Aorta (tissue), 5 donors: ENCODE measurements at regions not wholly inside any gene's neighbourhood (a gene's known extent, or its start where the extent isn't known, plus 50 kb on each side); places are given as distances from the start of the nearest gene placed in this dataset.
"Not testable (repeated sequence)": the region's sequence is repeated elsewhere in the genome, so short reads cannot be mapped to it uniquely, and the experiment has no call there.

Experiments used
- ATAC-seq: fragments of 200-7000 bp; cut with Tn5 transposase; one replicate; pipeline ENCODE4 v1.9.1; 2022; ENCODE audit warnings: moderate library complexity; ENCODE audit not compliant: low FRiP score
- DNase-seq, 2 donors: peaks; one replicate each; pipeline ENCODE4 v3.0.0-alpha.2; 2020
- H3K27ac ChIP-seq, 2 donors: one replicate each; pipeline ENCODE4 v1.5.1; 2013; ENCODE audit warnings: low read length in 2 of 2, mild to moderate bottlenecking in 2 of 2, moderate library complexity in 2 of 2, control low read depth in 1 of 2, inconsistent platforms in 1 of 2, low read depth in 1 of 2
- H3K27me3 ChIP-seq, 2 donors: one replicate each; pipeline ENCODE4 v1.6.1; 2013; ENCODE audit warnings: control low read depth in 1 of 2, low read length in 1 of 2, mild to moderate bottlenecking in 1 of 2, moderate library complexity in 1 of 2; ENCODE audit not compliant: insufficient read depth in 2 of 2, control insufficient read depth in 1 of 2
- H3K36me3 ChIP-seq, 2 donors: one replicate each; pipeline ENCODE4 v1.6.1; 2013; ENCODE audit warnings: control low read depth in 1 of 2, low read length in 1 of 2, mild to moderate bottlenecking in 1 of 2; ENCODE audit not compliant: insufficient read depth in 2 of 2, control insufficient read depth in 1 of 2
- H3K4me1 ChIP-seq, 2 donors: one replicate each; pipeline ENCODE4 v1.6.1; 2013; ENCODE audit warnings: low read length in 2 of 2, control low read depth in 1 of 2, mild to moderate bottlenecking in 1 of 2, moderate library complexity in 1 of 2; ENCODE audit not compliant: insufficient read depth in 2 of 2, control insufficient read depth in 1 of 2
- H3K4me3 ChIP-seq, 2 donors: one replicate each; pipeline ENCODE4 v1.5.1; 2013; ENCODE audit warnings: low read length in 2 of 2, control low read depth in 1 of 2, mild to moderate bottlenecking in 1 of 2
- H3K9me3 ChIP-seq: one replicate; pipeline ENCODE4 v1.6.1; 2013; ENCODE audit warnings: mild to moderate bottlenecking, low read length; ENCODE audit not compliant: control insufficient read depth
- WGBS, 2 donors: extraction: QIAGEN DNeasy Blood & Tissue Kit; methylation state at CpG; one replicate each; pipeline ENCODE4 v1.1.7; 2013; 5-methylcytosine and 5-hydroxymethylcytosine counted together
- intact Hi-C, 2 donors: fragments of 100-400 bp; cut with DNase I; formaldehyde crosslinking; loops; one replicate each; pipeline versions ENCODE4 v1.14.2 to v1.15.0; 2022
- donor health status: healthy with polysubstance abuse.
- donor health status: Bipolar disorder and iron deficiency.
- donor health status: DM: no; HTN: no; CAD: no.
- donor health status: DM: no; HTN: no; CAD: no.
- donor health status: DM: yes; HTN: yes; CAD: no.

DNA sequence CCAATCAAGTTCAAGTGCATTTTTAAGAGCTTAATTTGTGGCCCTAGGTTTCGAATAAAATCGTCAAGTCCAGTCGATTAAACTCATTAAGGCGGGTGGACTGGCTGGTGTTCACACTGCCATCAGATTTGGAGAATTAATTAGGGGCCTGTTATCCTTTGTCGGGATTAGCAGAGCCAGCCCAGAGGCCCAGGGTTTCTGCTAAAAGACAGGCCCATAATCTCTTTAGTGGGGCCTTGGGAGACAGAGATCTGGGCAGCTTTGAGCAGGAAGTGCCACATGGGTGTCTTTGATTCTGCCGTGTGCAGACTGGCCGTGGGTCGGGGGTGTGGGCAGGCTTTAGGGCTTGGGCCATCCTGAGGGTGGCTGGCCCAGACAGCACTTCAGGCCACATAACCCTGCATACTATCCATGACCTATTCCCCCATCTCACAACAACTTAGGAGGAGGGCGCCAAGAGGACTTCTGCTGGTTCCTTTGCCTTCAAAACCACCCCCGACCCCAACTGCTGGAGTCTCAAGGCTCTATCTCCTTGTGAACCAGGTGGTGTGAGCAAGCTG, 94.7 kb downstream of the PLXNA1 start:
- no peaks in the 10 kb centered on the region for H3K27me3 ChIP-seq
- no peak overlapping the region for H3K4me3 ChIP-seq
- intact Hi-C loops, result no loop called here
- 96 to 98% methylated on average over 10 of the region's 10 CpGs for WGBS, 2 donors
- H3K36me3 ChIP-seq, result no peaks in the 10 kb centered on the region
- no peak overlapping the region for H3K27ac ChIP-seq
- DNase-seq (no peak), ATAC-seq (no peak)
- no peaks in the 10 kb centered on the region for H3K9me3 ChIP-seq
- no peaks in the 10 kb centered on the region for H3K4me1 ChIP-seq

DNA sequence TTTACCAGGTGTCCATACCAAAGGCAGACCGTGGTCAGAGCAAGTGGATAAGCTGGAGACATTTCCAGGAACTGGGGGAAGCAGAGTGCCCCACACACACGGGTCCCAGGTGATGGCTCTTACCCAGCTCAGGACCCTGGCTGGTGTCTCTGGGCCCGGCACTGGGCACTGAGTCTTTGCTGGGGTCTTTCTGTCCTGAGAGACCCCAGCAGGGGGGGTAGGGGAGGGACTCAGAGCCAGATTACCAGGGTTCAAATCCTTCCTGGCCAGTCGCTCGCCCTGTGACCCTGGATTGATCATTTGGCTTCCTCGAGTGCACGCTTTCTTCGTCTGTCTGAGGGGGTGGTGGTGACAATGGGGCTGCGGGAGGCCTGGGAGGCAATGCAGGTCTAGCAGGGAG, 95.7 kb downstream of the PLXNA1 start:
- Histone ChIP-seq H3K9me3 (no peaks in the 10 kb centered on the region), H3K4me1 (no peaks in the 10 kb centered on the region), H3K36me3 (no peaks in the 10 kb centered on the region), H3K27me3 (no peaks in the 10 kb centered on the region), H3K27ac (no peak overlapping the region), H3K4me3 (no peak overlapping the region)
- WGBS, 2 donors, result 92 to 96% methylated on average over 9 of the region's 9 CpGs
- DNase-seq (no peak), ATAC-seq (no peak)
- intact Hi-C loops, result no loop called here

DNA sequence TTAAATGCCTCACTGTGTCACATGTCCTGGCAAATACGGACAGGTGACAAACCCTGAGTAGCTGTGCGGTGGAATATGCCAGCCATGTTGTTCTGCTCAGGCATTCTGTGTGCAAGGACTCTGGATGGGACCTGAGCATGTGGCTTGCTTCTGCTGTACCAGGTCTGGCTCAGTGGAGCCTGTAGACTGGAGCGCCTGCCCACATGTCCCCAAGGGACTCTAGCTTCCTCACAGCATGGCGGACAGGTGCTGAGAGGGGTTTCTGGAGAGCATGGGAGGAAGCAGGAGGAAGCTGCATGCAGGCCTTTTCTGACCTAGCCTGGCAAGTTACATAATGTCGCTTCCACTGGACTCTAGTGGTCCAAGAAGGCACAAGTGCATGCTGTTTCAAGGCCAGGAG, 96.3 kb downstream of the PLXNA1 start:
- Histone ChIP-seq H3K4me1 (no peaks in the 10 kb centered on the region), H3K36me3 (no peaks in the 10 kb centered on the region), H3K9me3 (no peaks in the 10 kb centered on the region), H3K27me3 (no peaks in the 10 kb centered on the region), H3K27ac (no peak overlapping the region), H3K4me3 (no peak overlapping the region)
- WGBS, 2 donors, result 95 to 96% methylated on average over 5 of the region's 5 CpGs
- DNase-seq (peak in 1 of 2 donors; percentile 30), ATAC-seq (no peak)
- intact Hi-C loops, result no loop called here

DNA sequence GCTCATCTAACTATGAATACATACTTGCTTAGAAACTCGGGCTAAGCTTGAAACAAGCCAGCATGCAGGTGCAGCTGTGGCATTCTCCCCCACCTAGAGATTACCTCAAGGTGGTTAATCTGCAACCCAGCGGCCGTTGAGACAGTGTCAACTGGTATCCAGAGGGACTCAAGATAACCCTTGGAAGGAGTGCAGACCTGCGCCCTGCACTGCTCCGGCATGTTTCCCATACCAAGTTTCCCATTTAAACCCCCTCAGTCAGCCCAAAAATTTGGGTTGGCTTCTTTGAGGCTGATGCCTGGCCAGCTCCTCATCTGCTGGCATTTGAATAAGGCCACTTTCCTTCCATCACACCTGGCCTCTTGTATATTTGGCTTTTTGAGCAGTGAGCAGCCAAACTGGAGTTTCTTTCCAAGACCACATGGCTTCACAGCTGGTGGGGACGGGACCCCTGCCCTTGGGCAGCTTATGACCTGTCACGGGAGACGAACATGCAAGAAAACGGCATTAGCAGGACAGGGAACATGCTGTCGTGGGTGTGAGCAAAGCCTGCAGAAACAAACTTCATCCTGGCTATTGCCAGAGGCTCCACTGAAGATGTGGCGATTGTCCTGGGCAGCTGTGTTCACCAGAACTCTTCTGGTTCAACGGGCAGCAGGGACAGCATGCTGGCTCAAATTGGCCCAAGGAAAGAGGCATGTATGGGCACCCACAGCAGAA, 98.2 kb downstream of the PLXNA1 start:
- no peaks in the 10 kb centered on the region for H3K4me1 ChIP-seq
- 91 to 94% methylated on average over 12 of the region's 12 CpGs for WGBS, 2 donors
- H3K27ac ChIP-seq, result no peak overlapping the region
- ATAC-seq (no peak), DNase-seq (peak; percentile 17 to 55)
- no peak overlapping the region for H3K4me3 ChIP-seq
- intact Hi-C loops, result no loop called here
- H3K36me3 ChIP-seq, result no peaks in the 10 kb centered on the region
- no peaks in the 10 kb centered on the region for H3K27me3 ChIP-seq
- no peaks in the 10 kb centered on the region for H3K9me3 ChIP-seq

DNA sequence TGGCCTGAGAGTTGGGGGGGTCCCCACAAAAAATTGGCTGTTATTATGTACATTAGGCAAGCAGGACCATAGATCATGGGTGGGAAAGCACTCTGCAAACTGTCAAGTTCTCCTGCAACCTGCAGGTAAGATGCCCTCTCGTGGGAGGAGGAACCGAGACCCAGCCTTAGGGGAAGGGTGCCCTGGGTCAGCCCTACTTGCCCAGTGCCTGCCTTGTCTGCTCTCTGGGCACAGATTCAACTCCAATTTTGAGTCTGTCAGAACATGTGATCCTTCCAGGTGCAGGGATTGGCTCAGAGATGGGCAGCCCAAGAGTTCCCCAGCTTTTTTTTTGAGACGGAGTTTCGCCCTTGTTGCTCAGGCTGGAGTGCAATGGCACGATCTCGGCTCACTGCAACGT, 99.2 kb downstream of the PLXNA1 start:
- intact Hi-C loops, result no loop called here
- Histone ChIP-seq H3K4me3 (no peak overlapping the region), H3K27ac (no peak overlapping the region), H3K36me3 (no peaks in the 10 kb centered on the region), H3K4me1 (no peaks in the 10 kb centered on the region), H3K27me3 (no peaks in the 10 kb centered on the region), H3K9me3 (no peaks in the 10 kb centered on the region)
- WGBS, 2 donors, result 92 to 95% methylated on average over 7 of the region's 7 CpGs
- peak in 1 of 2 donors; percentile 27 for DNase-seq
- no peak for ATAC-seq

DNA sequence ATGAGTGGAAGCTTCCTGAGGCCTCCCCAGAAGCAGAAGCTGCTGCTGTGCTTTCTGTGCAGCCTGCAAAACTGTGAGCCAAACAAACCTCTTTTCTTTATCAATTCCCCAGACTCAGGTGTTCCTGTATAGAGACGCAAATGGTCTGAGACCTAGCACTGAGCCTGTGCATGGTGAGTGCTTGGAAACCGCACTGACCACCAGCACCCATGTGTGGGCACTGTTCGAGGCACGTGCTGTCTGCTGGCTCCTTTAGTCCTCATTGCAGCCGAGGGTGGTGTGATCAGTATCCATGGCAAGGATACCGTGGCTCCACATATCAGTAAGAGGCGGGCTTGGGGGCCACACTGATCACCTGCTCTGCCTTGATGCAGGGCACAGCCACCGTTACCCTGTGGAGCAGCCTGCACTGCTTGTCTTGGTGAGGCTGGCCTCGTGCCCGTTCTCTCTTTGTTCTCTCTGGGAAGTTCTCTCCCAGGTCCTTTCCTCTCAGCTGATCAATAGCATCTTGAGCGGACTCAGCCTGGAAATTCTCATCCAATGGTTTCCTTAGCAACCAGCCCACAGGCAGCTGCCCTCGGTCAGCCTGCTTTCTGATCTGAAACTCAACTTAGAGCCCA, 101.0 kb downstream of the PLXNA1 start:
- Histone ChIP-seq H3K9me3 (no peaks in the 10 kb centered on the region), H3K4me1 (no peaks in the 10 kb centered on the region), H3K27ac (no peak overlapping the region), H3K36me3 (no peaks in the 10 kb centered on the region), H3K4me3 (no peak overlapping the region), H3K27me3 (no peaks in the 10 kb centered on the region)
- intact Hi-C loops, result no loop called here
- DNase-seq, result peak; percentile 18 to 43
- ATAC-seq, result no peak
- WGBS, 2 donors, result 78 to 79% methylated on average over 12 of the region's 12 CpGs

DNA sequence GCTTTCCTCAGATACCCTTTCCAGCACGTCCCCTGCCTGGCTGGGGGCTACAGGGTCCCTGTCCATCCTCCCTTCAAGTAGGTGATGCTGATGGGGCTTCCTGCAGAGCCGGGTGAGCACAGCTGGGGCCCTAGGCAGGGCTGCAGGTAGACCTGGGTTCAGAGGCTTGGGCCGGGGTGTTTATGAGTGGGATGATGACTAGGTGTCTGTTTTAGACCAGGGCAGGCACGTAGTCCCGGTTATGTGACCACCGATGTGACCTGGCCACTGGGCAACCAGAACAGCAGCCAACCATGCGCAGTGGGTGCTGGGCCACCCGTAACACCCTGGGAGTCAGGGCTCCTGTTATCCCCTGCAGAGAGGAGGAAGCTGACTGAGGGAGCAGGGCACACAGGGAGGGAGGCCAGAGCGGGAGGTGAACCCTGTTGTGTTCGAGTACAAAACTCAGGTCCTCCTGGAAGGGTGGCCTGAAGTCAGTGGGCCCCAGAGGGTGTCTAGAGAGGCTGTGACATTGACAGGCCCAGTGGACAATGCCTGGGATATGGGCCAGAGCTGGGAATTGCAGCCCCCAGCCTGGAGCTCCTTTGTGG, 101.6 kb downstream of the PLXNA1 start:
- Histone ChIP-seq H3K4me3 (no peak overlapping the region), H3K27me3 (no peaks in the 10 kb centered on the region), H3K9me3 (no peaks in the 10 kb centered on the region), H3K36me3 (no peaks in the 10 kb centered on the region), H3K4me1 (no peaks in the 10 kb centered on the region), H3K27ac (no peak overlapping the region)
- no peak for ATAC-seq
- 89 to 92% methylated on average over 10 of the region's 10 CpGs for WGBS, 2 donors
- peak; percentile 12 to 41 for DNase-seq
- intact Hi-C loops, result no loop called here

DNA sequence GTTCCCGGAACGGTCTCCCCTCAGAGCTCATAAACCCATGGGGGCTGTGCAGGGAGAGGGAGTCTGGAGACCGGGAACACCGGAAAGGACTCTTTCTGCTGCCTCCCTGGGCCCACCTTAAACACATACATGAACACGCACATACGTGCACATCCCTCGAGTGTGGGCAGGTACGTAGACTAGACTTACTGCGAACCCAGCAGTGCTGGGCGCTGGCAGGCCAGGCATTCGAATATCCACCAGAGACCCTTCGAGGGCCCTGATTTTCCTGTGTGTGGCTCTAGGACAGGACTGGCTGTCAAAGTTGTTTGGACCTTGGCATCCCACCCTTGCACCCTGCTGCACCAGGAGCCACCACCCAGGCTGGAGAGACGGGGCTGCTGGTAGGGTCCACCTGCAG, 102.7 kb downstream of the PLXNA1 start:
- WGBS, 2 donors, result 91 to 92% methylated on average over 13 of the region's 13 CpGs
- H3K27ac ChIP-seq, result no peak overlapping the region
- H3K9me3 ChIP-seq, result no peaks in the 10 kb centered on the region
- intact Hi-C loops, result no loop called here
- no peaks in the 10 kb centered on the region for H3K36me3 ChIP-seq
- no peak for DNase-seq
- ATAC-seq, result no peak
- no peak overlapping the region for H3K4me3 ChIP-seq
- no peaks in the 10 kb centered on the region for H3K27me3 ChIP-seq
- H3K4me1 ChIP-seq, result no peaks in the 10 kb centered on the region

DNA sequence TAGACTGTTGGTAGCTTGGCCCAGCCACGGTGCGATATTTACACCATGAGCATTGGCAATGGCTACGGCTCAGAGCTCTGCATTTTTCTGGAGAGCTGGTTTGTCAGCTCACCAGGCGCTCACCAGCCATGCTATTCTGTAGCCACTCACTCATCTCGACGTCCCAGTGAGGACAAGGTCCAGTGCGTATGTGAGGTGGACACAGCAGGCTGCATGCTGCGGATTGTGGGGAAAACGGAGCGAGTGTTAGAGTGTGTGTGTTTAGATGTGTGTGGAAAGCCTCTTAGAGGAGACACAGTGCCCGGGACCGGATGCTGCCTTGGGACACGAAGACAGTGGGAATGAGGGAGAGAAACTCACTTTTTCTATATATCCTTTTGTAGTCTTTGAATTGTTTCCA, 103.7 kb downstream of the PLXNA1 start:
- H3K27me3 ChIP-seq, H3K36me3 ChIP-seq, H3K27ac ChIP-seq, intact Hi-C loops, ATAC-seq, H3K9me3 ChIP-seq, H3K4me3 ChIP-seq, H3K4me1 ChIP-seq: not testable (repeated sequence)
- peak in 1 of 2 donors; percentile 13 for DNase-seq
- 92 to 93% methylated on average over 13 of the region's 13 CpGs for WGBS, 2 donors
